GM19372 (cell line): ENCODE measurements at regions not wholly inside any gene's neighbourhood (a gene's known extent, or its start where the extent isn't known, plus 50 kb on each side); places are given as distances from the start of the nearest gene placed in this dataset.
"Not testable (repeated sequence)": the region's sequence is repeated elsewhere in the genome, so short reads cannot be mapped to it uniquely, and the experiment has no call there.

Experiments
- ATAC-seq: cut with Tn5 transposase; IDR thresholded peaks from one replicate; pipeline ENCODE4 v1.9.1; 2021; ENCODE audit warnings: mild to moderate bottlenecking, low read depth, moderate library complexity; ENCODE audit not compliant: unreplicated experiment

DNA sequence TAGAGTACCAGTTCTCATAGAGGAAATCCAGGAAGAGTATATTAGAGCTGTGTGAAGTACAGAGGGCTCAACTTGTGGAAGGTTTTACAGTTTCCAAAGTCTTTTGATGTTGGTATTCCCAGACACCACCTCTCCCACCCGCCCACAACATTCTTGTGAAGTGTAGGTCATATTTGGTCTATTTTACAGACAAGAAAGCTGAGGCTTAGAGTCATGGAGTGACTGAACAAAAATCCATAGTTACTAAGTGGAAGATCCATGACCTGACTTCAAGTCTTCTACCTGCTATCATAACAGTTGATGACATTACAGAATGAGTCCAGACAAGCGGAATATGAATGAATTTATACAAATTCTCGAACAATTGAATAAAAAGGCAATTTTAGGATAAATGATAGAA is 187.1 kb upstream of the RPS23 start:
- ATAC-seq: no peak

GRCh38 chr5:82459626-82460025 is 181.5 kb upstream of the RPS23 start:
- ATAC-seq: no peak

GRCh38 chr5:82455317-82455716 is 177.2 kb upstream of the RPS23 start:
- ATAC-seq: not testable (repeated sequence)

DNA sequence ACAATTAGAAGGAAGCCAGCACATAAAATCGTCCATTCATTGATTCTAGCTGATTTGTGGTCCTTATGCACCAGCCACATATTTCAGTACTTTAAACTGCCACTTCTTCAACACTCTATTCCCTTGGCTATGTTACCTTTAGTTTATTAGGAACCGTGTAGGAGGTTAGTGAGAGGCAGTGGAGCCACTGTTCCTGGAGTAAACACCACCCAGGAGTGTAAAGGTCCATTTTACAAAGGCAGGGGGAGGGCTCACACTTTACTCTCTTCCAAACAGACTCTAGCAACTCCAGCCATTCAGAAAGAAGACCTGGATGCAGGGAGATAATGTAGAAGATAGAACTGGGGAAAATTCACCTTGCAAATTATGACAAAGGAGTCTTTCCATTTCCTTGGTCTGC is 170.2 kb upstream of the RPS23 start:
- ATAC-seq: no peak

DNA sequence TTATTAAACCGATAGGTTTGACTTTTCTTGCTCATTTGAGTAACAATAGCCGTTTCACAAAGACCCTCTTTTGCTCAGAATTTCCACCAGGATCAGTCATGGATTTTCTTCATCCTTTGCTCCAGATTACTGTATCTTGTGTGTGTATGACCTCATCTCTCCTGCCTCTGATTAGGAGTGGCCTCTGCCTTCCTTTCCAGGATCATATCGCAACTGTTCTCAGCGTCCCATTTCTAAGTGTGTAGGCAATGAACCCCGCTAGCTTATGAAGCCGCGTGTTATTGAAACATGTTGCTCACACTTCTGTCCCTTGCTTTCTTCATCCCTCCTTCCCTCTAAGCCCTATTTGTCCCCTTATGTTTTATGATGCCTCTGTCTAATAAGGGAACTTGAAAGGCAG is 169.8 kb upstream of the RPS23 start:
- ATAC-seq: no peak

- ATAC-seq: no peak
Observed at GRCh38 chr5:82446809-82447208, 168.7 kb upstream of the RPS23 start.

- ATAC-seq: no peak
Observed at GRCh38 chr5:82445726-82446335, 167.7 kb upstream of the RPS23 start.

GRCh38 chr5:82439750-82440445 is 161.7 kb upstream of the RPS23 start:
- no peak for ATAC-seq

DNA sequence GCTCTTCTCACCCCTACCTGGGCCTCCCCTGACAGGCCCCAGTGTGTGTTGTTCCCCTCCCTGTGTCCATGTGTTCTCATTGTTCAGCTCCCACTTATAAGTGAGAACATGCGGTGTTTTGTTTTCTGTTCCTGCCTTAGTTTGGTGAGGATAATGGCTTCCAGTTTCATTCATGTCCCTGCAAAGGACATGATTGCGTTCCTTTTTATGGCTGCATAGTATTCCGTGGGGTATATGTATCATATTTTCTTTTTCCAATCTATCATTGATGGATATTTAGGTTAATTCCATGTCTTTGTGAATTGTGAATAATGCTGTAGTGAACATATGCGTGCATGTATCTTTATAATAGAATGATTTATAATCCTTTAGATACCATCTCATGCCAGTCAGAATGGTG is 159.4 kb upstream of the RPS23 start:
- ATAC-seq: not testable (repeated sequence)

- no peak for ATAC-seq
Observed at GRCh38 chr5:82436291-82436690, 158.1 kb upstream of the RPS23 start.

GRCh38 chr5:82434696-82435660 is 156.8 kb upstream of the RPS23 start:
- not testable (repeated sequence) for ATAC-seq

DNA sequence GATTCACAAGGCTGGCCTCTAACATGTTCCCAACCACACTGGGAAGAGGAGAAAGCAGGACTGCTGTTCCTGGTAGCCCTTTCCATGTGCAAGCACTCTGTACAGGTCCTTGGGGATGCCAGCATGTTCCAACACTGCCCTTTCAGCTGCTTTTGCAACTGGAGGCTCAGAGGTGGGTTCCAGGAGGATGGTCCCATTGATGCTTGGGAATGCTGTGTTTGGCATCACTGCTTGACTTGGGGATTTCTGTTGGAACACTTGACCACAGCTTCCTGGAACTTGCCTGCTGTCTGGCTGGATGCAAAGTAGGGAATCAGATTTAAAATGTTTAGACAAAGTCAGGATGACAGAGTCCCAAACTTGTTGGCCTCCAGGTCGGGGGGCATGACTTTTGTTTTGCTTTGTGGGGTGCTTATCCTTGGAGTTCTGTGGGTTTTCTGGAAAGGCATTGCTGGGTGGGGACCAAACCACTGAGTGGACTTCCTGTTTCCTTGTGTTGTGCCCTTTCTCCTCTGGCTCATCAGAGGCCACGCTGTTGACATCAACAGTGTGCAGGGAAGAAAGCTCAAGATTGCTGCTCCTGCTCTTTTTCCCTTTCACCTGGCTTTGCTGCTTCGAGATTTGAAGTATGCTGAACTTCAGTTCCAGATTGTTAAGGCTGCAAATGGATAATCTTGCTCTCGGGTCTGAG is 148.5 kb upstream of the RPS23 start:
- ATAC-seq: no peak

GRCh38 chr5:82425591-82425990 is 147.4 kb upstream of the RPS23 start:
- no peak for ATAC-seq

GRCh38 chr5:82424211-82424610 is 146.1 kb upstream of the RPS23 start:
- no peak for ATAC-seq

DNA sequence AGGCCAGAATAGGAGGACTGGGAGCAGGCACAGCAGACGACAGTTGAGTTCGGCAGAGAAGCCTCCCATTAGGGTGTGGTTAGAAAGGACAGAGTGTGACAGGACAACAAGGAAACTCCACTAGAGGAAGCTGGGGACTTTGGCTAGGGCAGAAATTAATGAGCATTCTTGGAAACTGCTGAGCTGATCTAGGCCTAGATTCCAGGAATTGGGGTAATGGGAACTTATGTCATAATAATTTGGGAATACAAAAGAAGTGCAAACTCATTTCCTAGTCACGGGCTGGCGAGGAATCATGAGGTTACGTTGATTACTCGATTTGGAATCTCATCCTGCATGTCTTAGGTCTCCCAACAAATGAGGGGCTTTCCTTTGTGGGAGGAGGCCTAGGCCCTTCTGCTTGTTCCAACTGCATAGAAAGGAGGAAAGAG is 144.6 kb upstream of the RPS23 start:
- no peak for ATAC-seq

- ATAC-seq: no peak
Observed at GRCh38 chr5:82422001-82422740, 144.0 kb upstream of the RPS23 start.

- ATAC-seq: no peak
Observed at GRCh38 chr5:82421119-82421518, 143.0 kb upstream of the RPS23 start.

DNA sequence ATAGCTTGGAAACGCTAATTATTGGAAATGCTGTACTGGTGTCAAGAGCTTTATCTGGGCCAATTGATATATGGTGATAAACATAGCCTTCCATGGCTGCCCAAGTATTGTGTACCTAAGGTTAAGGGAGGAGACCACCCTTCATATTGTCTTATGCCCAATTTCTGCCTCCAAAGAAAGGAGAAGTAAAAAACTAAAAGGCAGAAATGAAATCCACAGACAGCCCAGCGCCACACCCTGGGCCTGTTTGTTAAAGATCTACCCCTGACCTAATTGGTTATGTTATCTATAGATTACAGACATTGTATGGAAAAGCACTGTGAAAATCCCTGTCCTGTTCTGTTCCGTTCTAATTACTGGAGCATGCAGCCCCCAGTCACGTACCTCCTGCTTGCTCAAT is 142.4 kb upstream of the RPS23 start:
- ATAC-seq: not testable (repeated sequence)

DNA sequence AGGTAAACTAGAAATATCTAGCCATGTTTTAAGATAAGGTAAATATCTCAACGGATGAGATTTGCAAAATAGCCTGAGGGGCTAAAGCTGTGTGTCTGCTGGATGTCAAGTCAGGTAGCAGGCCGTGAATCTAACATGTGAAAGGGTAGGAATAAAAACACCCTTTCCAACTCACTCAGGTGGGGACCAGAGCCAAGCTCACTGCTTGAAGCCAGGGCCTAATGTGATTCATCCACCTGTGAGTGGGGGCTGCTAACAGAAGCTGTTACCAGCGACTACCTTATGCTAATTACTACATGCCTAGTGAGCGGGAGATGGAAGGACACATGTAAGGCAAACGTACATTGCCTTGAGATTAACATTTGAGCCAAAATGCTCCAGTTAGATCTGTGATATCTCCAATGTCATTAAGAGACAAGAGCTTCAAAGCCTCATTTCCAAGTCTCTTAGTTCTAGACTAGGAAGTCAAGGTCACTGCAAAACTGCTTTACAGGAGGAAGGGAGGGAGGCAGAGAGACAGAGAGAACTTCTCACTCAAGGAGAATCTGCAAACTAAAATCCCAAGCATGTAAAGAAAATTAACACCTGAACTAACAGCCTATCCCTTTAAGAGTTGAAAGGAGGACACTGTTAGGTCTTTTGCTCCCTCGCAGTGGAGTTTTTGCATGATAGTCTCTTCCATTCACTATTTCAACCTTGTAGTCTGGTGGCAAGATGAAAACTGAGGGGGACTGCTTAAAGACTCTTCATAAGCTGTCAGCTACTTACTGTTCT is 141.6 kb upstream of the RPS23 start:
- no peak for ATAC-seq
